Ascending aorta (tissue), 2 donors: ENCODE measurements at regions not wholly inside any gene's neighbourhood (a gene's known extent, or its start where the extent isn't known, plus 50 kb on each side); places are given as distances from the start of the nearest gene placed in this dataset.

Source experiments
- DNase-seq, 2 donors: peaks; one replicate each; pipeline ENCODE4 v3.0.0-alpha.2; 2019; ENCODE audit warnings: low spot score in 2 of 2
- H3K27ac ChIP-seq, 2 donors: fragments of 200-600 bp; sonication (generic); one replicate each; pipeline ENCODE4 v1.5.1; 2016 to 2017; ENCODE audit warnings: mild to moderate bottlenecking in 1 of 2
- H3K27me3 ChIP-seq: fragments of 200-600 bp; sonication (generic); one replicate; pipeline ENCODE4 v1.5.1; 2017
- H3K36me3 ChIP-seq, 2 donors: fragments of 200-600 bp; sonication (generic); one replicate each; pipeline ENCODE4 v1.5.1; 2016
- H3K4me1 ChIP-seq, 2 donors: fragments of 200-600 bp; sonication (generic); one replicate each; pipeline ENCODE4 v1.5.1; 2016 to 2017; ENCODE audit warnings: mild to moderate bottlenecking in 1 of 2
- H3K4me3 ChIP-seq, 2 donors: fragments of 200-600 bp; sonication (generic); one replicate each; pipeline ENCODE4 v1.5.1; 2016 to 2017; ENCODE audit warnings: mild to moderate bottlenecking in 1 of 2
- H3K9me3 ChIP-seq, 2 donors: fragments of 200-600 bp; sonication (generic); one replicate each; pipeline ENCODE4 v1.5.1; 2016
- CTCF ChIP-seq, 3 experiments: fragments of 200-600 bp in 2 of 3; fragments of 450-650 bp in 1 of 3; sonication (generic) in 2 of 3; IDR thresholded peaks; one replicate each; pipeline ENCODE4 v1.5.1; 2016 to 2019; ENCODE audit warnings: antibody characterized with exemption in 3 of 3, mild to moderate bottlenecking in 1 of 3, moderate library complexity in 1 of 3
- intact Hi-C: fragments of 100-400 bp; cut with DNase I; formaldehyde crosslinking; loops from one replicate; pipeline ENCODE4 v1.15.1; 2023

- no peak for DNase-seq
- H3K9me3 ChIP-seq, result no peaks in the 10 kb centered on the region
- intact Hi-C loops, result no loop called here
- TF ChIP-seq CTCF (IDR thresholded peaks at IDR 0.05), result no peak
- H3K27me3 ChIP-seq, result no peaks in the 10 kb centered on the region
- no peaks in the 10 kb centered on the region for H3K36me3 ChIP-seq
- no peaks in the 10 kb centered on the region for H3K4me1 ChIP-seq
- H3K4me3 ChIP-seq, result no peak overlapping the region
- H3K27ac ChIP-seq, result no peak overlapping the region
Observed at GRCh38 chr1:38777464-38777957, 82.1 kb downstream of the RRAGC start.

GRCh38 chr1:38776466-38777065, 83.0 kb downstream of the RRAGC start:
- no peak for TF ChIP-seq CTCF (IDR thresholded peaks at IDR 0.05)
- H3K4me3 ChIP-seq, result no peak overlapping the region
- H3K27me3 ChIP-seq, result no peaks in the 10 kb centered on the region
- no peaks in the 10 kb centered on the region for H3K36me3 ChIP-seq
- no peak overlapping the region for H3K27ac ChIP-seq
- intact Hi-C loops, result no loop called here
- no peak for DNase-seq
- H3K9me3 ChIP-seq, result no peaks in the 10 kb centered on the region
- H3K4me1 ChIP-seq, result no peaks in the 10 kb centered on the region

- Histone ChIP-seq H3K9me3 (no peaks in the 10 kb centered on the region), H3K4me3 (no peak overlapping the region), H3K27ac (no peak overlapping the region), H3K4me1 (no peaks in the 10 kb centered on the region), H3K36me3 (no peaks in the 10 kb centered on the region), H3K27me3 (no peaks in the 10 kb centered on the region)
- TF ChIP-seq CTCF (IDR thresholded peaks at IDR 0.05), result no peak
- DNase-seq, result no peak
- intact Hi-C loops, result no loop called here
Observed at GRCh38 chr1:38775175-38775845, 84.3 kb downstream of the RRAGC start.

GRCh38 chr1:38773483-38773882, 86.1 kb downstream of the RRAGC start:
- no peak for DNase-seq
- intact Hi-C loops, result no loop called here
- Histone ChIP-seq H3K36me3 (no peaks in the 10 kb centered on the region), H3K27me3 (no peaks in the 10 kb centered on the region), H3K27ac (no peak overlapping the region), H3K4me3 (no peak overlapping the region), H3K9me3 (no peaks in the 10 kb centered on the region), H3K4me1 (no peaks in the 10 kb centered on the region)
- TF ChIP-seq CTCF (IDR thresholded peaks at IDR 0.05), result no peak

- no peak overlapping the region for H3K4me3 ChIP-seq
- H3K27ac ChIP-seq, result no peak overlapping the region
- no peak for TF ChIP-seq CTCF (IDR thresholded peaks at IDR 0.05)
- H3K4me1 ChIP-seq, result no peaks in the 10 kb centered on the region
- no peaks in the 10 kb centered on the region for H3K27me3 ChIP-seq
- H3K9me3 ChIP-seq, result no peaks in the 10 kb centered on the region
- no peaks in the 10 kb centered on the region for H3K36me3 ChIP-seq
- DNase-seq, result no peak
- intact Hi-C loops, result no loop called here
Observed at GRCh38 chr1:38772953-38773352, 86.6 kb downstream of the RRAGC start.
